H9 (cell line): ENCODE measurements at regions not wholly inside any gene's neighbourhood (a gene's known extent, or its start where the extent isn't known, plus 50 kb on each side); places are given as distances from the start of the nearest gene placed in this dataset.

ENCODE experiments used
- DNase-seq: peaks from one replicate; pipeline ENCODE4 v3.0.0-alpha.2; 2017
- H2AFZ ChIP-seq: one replicate; pipeline ENCODE4 v1.6.1; 2013; ENCODE audit warnings: mild to moderate bottlenecking, low read length, control low read depth, moderate library complexity
- H2AK5ac ChIP-seq: 2 replicates; pipeline ENCODE4 v1.6.1; 2013; ENCODE audit warnings: low read length, control low read depth, mixed read lengths; ENCODE audit not compliant: insufficient read length
- H2BK120ac ChIP-seq: one replicate; pipeline ENCODE4 v1.6.1; 2013; ENCODE audit warnings: low read depth, mild to moderate bottlenecking, low read length, control low read depth, inconsistent platforms; ENCODE audit not compliant: poor library complexity, severe bottlenecking
- H2BK12ac ChIP-seq: 2 replicates; pipeline ENCODE4 v1.6.1; 2013; ENCODE audit warnings: low read length, control low read depth, mixed read lengths, low read depth; ENCODE audit not compliant: insufficient read length
- H2BK15ac ChIP-seq: 2 replicates; pipeline ENCODE4 v1.6.1; 2013; ENCODE audit warnings: low read depth, low read length, control low read depth
- H2BK20ac ChIP-seq: one replicate; pipeline ENCODE4 v1.6.1; 2013; ENCODE audit warnings: low read depth, mild to moderate bottlenecking, low read length, control low read depth, inconsistent platforms; ENCODE audit not compliant: poor library complexity, severe bottlenecking
- H2BK5ac ChIP-seq: 2 replicates; pipeline ENCODE4 v1.6.1; 2013; ENCODE audit warnings: low read length, control low read depth, mixed read lengths; ENCODE audit not compliant: insufficient read length
- H3K14ac ChIP-seq: 2 replicates; pipeline ENCODE4 v1.6.1; 2013; ENCODE audit warnings: low read length, control low read depth; ENCODE audit not compliant: insufficient read depth
- H3K18ac ChIP-seq: 2 replicates; pipeline ENCODE4 v1.6.1; 2013; ENCODE audit warnings: low read depth, mild to moderate bottlenecking, mixed read lengths, low read length, control low read depth; ENCODE audit not compliant: insufficient read length
- H3K23ac ChIP-seq: 2 replicates; pipeline ENCODE4 v1.6.1; 2013; ENCODE audit warnings: low read length, control low read depth, mixed read lengths, low read depth; ENCODE audit not compliant: insufficient read length
- H3K23me2 ChIP-seq: 2 replicates; pipeline ENCODE4 v1.6.1; 2013; ENCODE audit warnings: low read depth, mild to moderate bottlenecking, mixed read lengths, low read length, control low read depth; ENCODE audit not compliant: insufficient read length, poor library complexity, severe bottlenecking
- H3K27ac ChIP-seq: 2 replicates; pipeline ENCODE4 v1.5.1; 2013; ENCODE audit warnings: low read length, control low read depth, mixed read lengths, low read depth; ENCODE audit not compliant: insufficient read length
- H3K27me3 ChIP-seq: 2 replicates; pipeline ENCODE4 v1.6.1; 2013; ENCODE audit warnings: low read length, control low read depth, inconsistent platforms; ENCODE audit not compliant: insufficient read depth
- H3K4ac ChIP-seq: 2 replicates; pipeline ENCODE4 v1.6.1; 2013; ENCODE audit warnings: low read depth, mild to moderate bottlenecking, control low read depth, inconsistent platforms, low read length, moderate library complexity
- H3K4me1 ChIP-seq: 2 replicates; pipeline ENCODE4 v1.6.1; 2013; ENCODE audit warnings: low read length, control low read depth, inconsistent platforms; ENCODE audit not compliant: insufficient read depth
- H3K4me2 ChIP-seq: 2 replicates; pipeline ENCODE4 v1.6.1; 2013; ENCODE audit warnings: low read length, control low read depth, mixed read lengths; ENCODE audit not compliant: insufficient read length, insufficient read depth
- H3K56ac ChIP-seq: 2 replicates; pipeline ENCODE4 v1.6.1; 2013; ENCODE audit warnings: low read depth, mild to moderate bottlenecking, mixed read lengths, low read length, control low read depth; ENCODE audit not compliant: insufficient read length
- H3K79me1 ChIP-seq: 2 replicates; pipeline ENCODE4 v1.6.1; 2013; ENCODE audit warnings: low read depth, mild to moderate bottlenecking, moderate library complexity, low read length, control low read depth, inconsistent platforms; ENCODE audit not compliant: insufficient read depth, poor library complexity, severe bottlenecking
- H3K79me2 ChIP-seq: 2 replicates; pipeline ENCODE4 v1.6.1; 2013; ENCODE audit warnings: low read length, control low read depth, inconsistent platforms; ENCODE audit not compliant: insufficient read depth
- H3K9ac ChIP-seq: 2 replicates; pipeline ENCODE4 v1.6.1; 2013; ENCODE audit warnings: low read length, control low read depth, mixed read lengths; ENCODE audit not compliant: insufficient read length; ENCODE audit errors: extremely low read depth
- H3K9me3 ChIP-seq: one replicate; pipeline ENCODE4 v1.6.1; 2013; ENCODE audit warnings: low read depth, low read length, inconsistent platforms; ENCODE audit not compliant: control insufficient read depth
- H3T11ph ChIP-seq: one replicate; pipeline ENCODE4 v1.6.1; 2013; ENCODE audit warnings: mild to moderate bottlenecking, low read length, control low read depth, inconsistent platforms
- H4K20me1 ChIP-seq: one replicate; pipeline ENCODE4 v1.6.1; 2013; ENCODE audit not compliant: control insufficient read depth, insufficient read length, insufficient read depth
- H4K5ac ChIP-seq: 2 replicates; pipeline ENCODE4 v1.6.1; 2013; ENCODE audit warnings: low read depth, mild to moderate bottlenecking, mixed read lengths, low read length, control low read depth; ENCODE audit not compliant: insufficient read length
- H4K8ac ChIP-seq: replicated peaks from 2 replicates; pipeline ENCODE4 v1.6.1; 2013; ENCODE audit warnings: low read length, control low read depth, mixed read lengths, low read depth; ENCODE audit not compliant: insufficient read length
- H4K91ac ChIP-seq: 2 replicates; pipeline ENCODE4 v1.6.1; 2013; ENCODE audit warnings: low read depth, mild to moderate bottlenecking, moderate library complexity, mixed read lengths, low read length, control low read depth; ENCODE audit not compliant: insufficient read length
- H3K27ac Mint-ChIP-seq, 3 experiments: 2 replicates in 2 of 3; 3 replicates in 1 of 3; pipeline ENCODE4 v1.8.0; 2020 to 2021; ENCODE audit warnings: mixed read lengths in 3 of 3, mild to moderate bottlenecking in 1 of 3, moderate library complexity in 1 of 3
- H3K27me3 Mint-ChIP-seq: 2 replicates; pipeline ENCODE4 v1.8.0; 2021; ENCODE audit warnings: low read depth, mild to moderate bottlenecking, moderate library complexity, mixed read lengths
- H3K36me3 Mint-ChIP-seq, 3 experiments: 2 replicates in 2 of 3; 3 replicates in 1 of 3; pipeline ENCODE4 v1.8.0; 2020 to 2021; ENCODE audit warnings: low read depth in 3 of 3, mixed read lengths in 3 of 3; ENCODE audit not compliant: insufficient read depth in 1 of 3
- H3K4me1 Mint-ChIP-seq, 2 experiments: 2 replicates each; pipeline ENCODE4 v1.8.0; 2020; ENCODE audit warnings: mixed read lengths in 2 of 2
- H3K4me3 Mint-ChIP-seq, 2 experiments: 2 replicates in 1 of 2; 3 replicates in 1 of 2; pipeline ENCODE4 v1.8.0; 2020 to 2021; ENCODE audit warnings: mild to moderate bottlenecking in 2 of 2, mixed read lengths in 2 of 2, moderate library complexity in 1 of 2
- H3K9me3 Mint-ChIP-seq, 2 experiments: 2 replicates in 1 of 2; 3 replicates in 1 of 2; pipeline ENCODE4 v1.8.0; 2020; ENCODE audit warnings: mild to moderate bottlenecking in 2 of 2, mixed read lengths in 2 of 2, moderate library complexity in 1 of 2
- CTCF ChIP-seq: fragments of 200-600 bp; sonication (generic); conservative IDR thresholded peaks from 3 replicates; pipeline ENCODE4 v1.8.0; 2021; ENCODE audit warnings: antibody characterized with exemption, mild to moderate bottlenecking
- WGBS: extraction: QIAGEN DNeasy Blood & Tissue Kit; methylation state at CpG from one replicate; pipeline ENCODE4 v1.1.7; 2013; ENCODE audit warnings: missing lambda C conversion rate, low lambda C conversion rate, mixed read lengths; ENCODE audit not compliant: insufficient read length; ENCODE audit errors: extremely low coverage; 5-methylcytosine and 5-hydroxymethylcytosine counted together

- Histone ChIP-seq H2BK15ac (no peak overlapping the region), H4K91ac (no peak overlapping the region), H3K27ac (no peak overlapping the region), H3K4me2 (no peak overlapping the region), H2AK5ac (no peak overlapping the region), H3T11ph (no peak overlapping the region), H2BK120ac (no peak overlapping the region), H3K9me3 (peaks cover 8% of the 10 kb centered on the region), H2BK12ac (no peak overlapping the region), H3K18ac (no peak overlapping the region), H4K20me1 (no peaks in the 10 kb centered on the region), H4K8ac (no peak overlapping the region), H3K9ac (no peak overlapping the region), H3K79me1 (no peaks in the 10 kb centered on the region), H3K4me1 (peaks cover 4% of the 10 kb centered on the region), H3K4ac (no peak overlapping the region), H4K5ac (no peak overlapping the region), H3K79me2 (no peaks in the 10 kb centered on the region), H3K14ac (no peak overlapping the region), H3K23me2 (no peaks in the 10 kb centered on the region), H2AFZ (no peak overlapping the region), H3K27me3 (no peaks in the 10 kb centered on the region), H3K56ac (no peak overlapping the region), H2BK5ac (no peak overlapping the region), H2BK20ac (no peak overlapping the region), H3K23ac (no peak overlapping the region)
- Mint-ChIP-seq H3K4me3 (no peak overlapping the region), H3K36me3 (peaks cover 5 to 12% (median 6%) of the 10 kb centered on the region in 3 experiments), H3K27ac (no peak overlapping the region), H3K9me3 (peaks cover 12 to 13% of the 10 kb centered on the region in 2 experiments), H3K4me1 (peaks cover 18 to 22% of the 10 kb centered on the region in 2 experiments), H3K27me3 (no peaks in the 10 kb centered on the region; the same call in 1 of the 2 replicates)
- no peak for DNase-seq
- no peak for TF ChIP-seq CTCF
- WGBS: no CpG with 5 or more reads among the region's 6 CpGs
Observed at GRCh38 chr20:10129749-10130148, 88.9 kb upstream of the SNAP25 start.
